ENCODE measurements at regions not wholly inside any gene's neighbourhood (a gene's known extent, or its start where the extent isn't known, plus 50 kb on each side); places are given as distances from the start of the nearest gene placed in this dataset.
A peak's percentile ranks its signal among the peaks of the same experiment; 100 is the strongest.

DNA sequence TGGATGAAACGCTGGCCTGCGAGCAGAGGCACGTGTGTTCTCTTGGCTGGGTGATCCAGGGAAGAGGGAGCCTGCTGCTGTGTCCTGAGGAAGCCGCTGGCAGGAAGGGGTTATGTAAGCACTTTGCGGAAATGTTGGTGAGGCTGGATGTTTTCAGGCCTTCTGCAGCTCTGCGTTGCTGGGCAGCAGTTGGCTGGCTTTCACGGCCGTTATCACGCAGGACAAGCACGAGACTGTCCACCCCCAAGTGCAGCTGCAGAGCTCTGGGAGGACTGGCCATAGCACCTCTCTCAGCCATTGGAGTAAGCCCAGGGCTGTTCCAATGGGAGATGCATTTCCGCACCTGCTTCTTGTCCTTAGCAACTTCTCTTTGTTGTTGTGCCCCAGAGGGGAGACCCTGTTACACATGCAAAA is 146.9 kb upstream of the SOX21 start:
- no peaks in the 10 kb centered on the region for H3K4me1 ChIP-seq (ENCODE audit: control insufficient read depth, insufficient read depth, low read length)
- BruUV-seq (replicated peaks): no TSS peak
- POLR2A ChIA-PET (ENCODE audit: unreplicated experiment): no interaction called here
- H2BK5ac ChIP-seq (ENCODE audit: low read depth, low read length, poor library complexity, severe bottlenecking): no peak overlapping the region
- H2BK120ac ChIP-seq (ENCODE audit: low read depth, low read length): no peak overlapping the region
- H3K4ac ChIP-seq (ENCODE audit: low read depth, low read length): no peak overlapping the region
- H3K36me3 ChIP-seq (ENCODE audit: control insufficient read depth, insufficient read depth, low read length): no peaks in the 10 kb centered on the region
- dilution Hi-C loops (cut with HindIII; ENCODE audit: low sequenced_read_pairs, unreplicated experiment): no loop called here
- intact Hi-C loops (cut with micrococcal nuclease): no loop called here
- H3K23ac ChIP-seq (ENCODE audit: low read depth, low read length): no peak overlapping the region
- H2AK5ac ChIP-seq (ENCODE audit: low read depth, low read length): no peak overlapping the region
- H2AFZ ChIP-seq (replicated peaks; ENCODE audit: low read length, poor library complexity): no peak overlapping the region
- no peaks in the 10 kb centered on the region for H3K9me3 ChIP-seq (ENCODE audit: control insufficient read depth, insufficient read depth, low read length)
- TF ChIP-seq POLR2A (IDR thresholded peaks at IDR 0.05; ENCODE audit: low read depth, low read length) (no peak), MXI1 (IDR thresholded peaks at IDR 0.05; ENCODE audit: borderline replicate concordance, low read depth, low read length) (no peak), CEBPB (IDR thresholded peaks at IDR 0.05; ENCODE audit: low read depth, low read length) (no peak)
- TF ChIP-seq, protein P1, sequence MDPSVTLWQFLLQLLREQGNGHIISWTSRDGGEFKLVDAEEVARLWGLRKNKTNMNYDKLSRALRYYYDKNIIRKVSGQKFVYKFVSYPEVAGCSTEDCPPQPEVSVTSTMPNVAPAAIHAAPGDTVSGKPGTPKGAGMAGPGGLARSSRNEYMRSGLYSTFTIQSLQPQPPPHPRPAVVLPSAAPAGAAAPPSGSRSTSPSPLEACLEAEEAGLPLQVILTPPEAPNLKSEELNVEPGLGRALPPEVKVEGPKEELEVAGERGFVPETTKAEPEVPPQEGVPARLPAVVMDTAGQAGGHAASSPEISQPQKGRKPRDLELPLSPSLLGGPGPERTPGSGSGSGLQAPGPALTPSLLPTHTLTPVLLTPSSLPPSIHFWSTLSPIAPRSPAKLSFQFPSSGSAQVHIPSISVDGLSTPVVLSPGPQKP (IDR thresholded peaks at IDR 0.05; ENCODE audit: borderline replicate concordance, low read depth, low read length): no peak
- H3K14ac ChIP-seq (replicated peaks; ENCODE audit: low read depth, low read length): no peak overlapping the region
- no peak overlapping the region for H3K56ac ChIP-seq (ENCODE audit: extremely low read depth, insufficient read depth, low read length)
- DNase-seq (peak; percentile 5), ATAC-seq (ENCODE audit: low read depth) (no peak)
- no peak overlapping the region for H3K18ac ChIP-seq (ENCODE audit: low read depth, low read length)
- H2AK9ac ChIP-seq (replicated peaks; ENCODE audit: low read depth, low read length, poor library complexity): no peak overlapping the region
- H3K27me3 ChIP-seq (ENCODE audit: control insufficient read depth, insufficient read depth, low read length): peaks cover 2% of the 10 kb centered on the region
- no peak overlapping the region for H2BK15ac ChIP-seq (ENCODE audit: low read depth, low read length)
- 0% methylated on average over 1 of the region's 11 CpGs; no CpG with 5 or more reads in 1 of the 2 experiments for WGBS, 2 experiments (ENCODE audit: extremely low coverage in 2 of 2, insufficient read length in 1 of 2)
- CTCF ChIA-PET: interaction anchor here (0.5 kb wide), 1 partner anchor 15 kb away, joined by 3 read pairs; no protein-coding TSS in a partner anchor
- no peak overlapping the region for H3K4me3 ChIP-seq (ENCODE audit: insufficient read depth, low read depth, low read length)
- H4K20me1 ChIP-seq (ENCODE audit: insufficient read depth, low read length): no peaks in the 10 kb centered on the region
- H4K8ac ChIP-seq (ENCODE audit: low read depth in 2 of 2, low read length in 2 of 2): no peak overlapping the region
- H4K91ac ChIP-seq (ENCODE audit: insufficient read depth, low read depth, low read length): no peak overlapping the region
- H4K5ac ChIP-seq (ENCODE audit: low read depth, low read length): no peak overlapping the region
- no peak overlapping the region for H3K9ac ChIP-seq (ENCODE audit: low read depth, low read length)
- in situ Hi-C loops (cut with MboI; ENCODE audit: low sequenced_read_pairs): no loop called here
- H2BK20ac ChIP-seq (ENCODE audit: low read depth, low read length): no peak overlapping the region
- no peak overlapping the region for H3K27ac ChIP-seq (ENCODE audit: insufficient read depth, low read length)
- H3K79me1 ChIP-seq (ENCODE audit: low read depth in 1 of 2, low read length in 2 of 2): no peaks in the 10 kb centered on the region
- H3K4me2 ChIP-seq (ENCODE audit: low read depth, low read length): no peak overlapping the region
- H3K9me1 ChIP-seq (ENCODE audit: insufficient read depth, low read length): no peaks in the 10 kb centered on the region
